ENCODE measurements at regions not wholly inside any gene's neighbourhood (a gene's known extent, or its start where the extent isn't known, plus 50 kb on each side); places are given as distances from the start of the nearest gene placed in this dataset.

GRCh38 chr15:88344786-88345185 lies 88.2 kb upstream of the NTRK3 start:
- Histone ChIP-seq H3K4me3 (ENCODE audit: low read depth, low read length) (no peak overlapping the region), H3K36me3 (no peaks in the 10 kb centered on the region), H3K4me1 (no peaks in the 10 kb centered on the region), H3K27me3 (no peaks in the 10 kb centered on the region), H3K9me3 (no peaks in the 10 kb centered on the region)
- DNase-seq = no peak
- no peak for TF ChIP-seq CTCF (IDR thresholded peaks at IDR 0.05; ENCODE audit: low read depth, low read length)

- Histone ChIP-seq H3K27me3 (no peaks in the 10 kb centered on the region), H3K9me3 (no peaks in the 10 kb centered on the region), H3K4me1 (no peaks in the 10 kb centered on the region), H3K4me3 (ENCODE audit: low read depth, low read length) (no peak overlapping the region), H3K36me3 (no peaks in the 10 kb centered on the region)
- DNase-seq = no peak
- TF ChIP-seq CTCF (IDR thresholded peaks at IDR 0.05; ENCODE audit: low read depth, low read length) = no peak
These were observed 86.1 kb upstream of the NTRK3 start for GRCh38 chr15:88342666-88343065.

GRCh38 chr15:88341653-88342052 lies 85.1 kb upstream of the NTRK3 start:
- TF ChIP-seq CTCF (IDR thresholded peaks at IDR 0.05; ENCODE audit: low read depth, low read length) = no peak
- Histone ChIP-seq H3K4me1 (no peaks in the 10 kb centered on the region), H3K9me3 (no peaks in the 10 kb centered on the region), H3K27me3 (no peaks in the 10 kb centered on the region), H3K36me3 (no peaks in the 10 kb centered on the region), H3K4me3 (ENCODE audit: low read depth, low read length) (no peak overlapping the region)
- DNase-seq = no peak

- H3K27me3 ChIP-seq = no peaks in the 10 kb centered on the region
- H3K4me3 ChIP-seq (ENCODE audit: low read depth, low read length) = no peak overlapping the region
- no peak for TF ChIP-seq CTCF (IDR thresholded peaks at IDR 0.05; ENCODE audit: low read depth, low read length)
- no peaks in the 10 kb centered on the region for H3K36me3 ChIP-seq
- no peaks in the 10 kb centered on the region for H3K9me3 ChIP-seq
- H3K4me1 ChIP-seq = no peaks in the 10 kb centered on the region
- no peak for DNase-seq
These were observed 84.5 kb upstream of the NTRK3 start for GRCh38 chr15:88341006-88341405.

- DNase-seq = no peak
- no peaks in the 10 kb centered on the region for H3K4me1 ChIP-seq
- H3K9me3 ChIP-seq = no peaks in the 10 kb centered on the region; the same call in 1 of the 2 replicates
- no peak overlapping the region for H3K4me3 ChIP-seq (ENCODE audit: low read depth, low read length)
- H3K27me3 ChIP-seq = no peaks in the 10 kb centered on the region
- H3K36me3 ChIP-seq = no peaks in the 10 kb centered on the region
- 0 out of 2 replicates have a peak, but pooled peaks have one; percentile 5 for TF ChIP-seq CTCF (IDR thresholded peaks at IDR 0.05; ENCODE audit: low read depth, low read length)
These were observed 81.5 kb upstream of the NTRK3 start for GRCh38 chr15:88337993-88338392.

- Histone ChIP-seq H3K4me1 (0 out of 2 replicates have a peak, but pooled peaks cover 2% of the 10 kb centered on the region), H3K27me3 (no peaks in the 10 kb centered on the region), H3K9me3 (no peaks in the 10 kb centered on the region; the same call in 1 of the 2 replicates), H3K4me3 (ENCODE audit: low read depth, low read length) (no peak overlapping the region), H3K36me3 (no peaks in the 10 kb centered on the region)
- TF ChIP-seq CTCF (IDR thresholded peaks at IDR 0.05; ENCODE audit: low read depth, low read length) = no peak; the same call in 1 of the 2 replicates
- DNase-seq = no peak
These were observed 78.5 kb upstream of the NTRK3 start for GRCh38 chr15:88335074-88335473.
